SK-N-SH (cell line): ENCODE measurements at regions not wholly inside any gene's neighbourhood (a gene's known extent, or its start where the extent isn't known, plus 50 kb on each side); places are given as distances from the start of the nearest gene placed in this dataset.
A peak's percentile ranks its signal among the peaks of the same experiment; 100 is the strongest.

Experiments
- CTCF ChIA-PET: fragments of 300-600, 350-600 bp; formaldehyde crosslinking; extraction: SDS; loops from one replicate; lab custom pipeline; 2021; lab: Yijun Ruan, JAX
- POLR2A ChIA-PET: fragments of 350-600 bp; sonication (Branson Sonifier 250); formaldehyde crosslinking; extraction: SDS; loops from one replicate; lab custom pipeline; 2020; ENCODE audit warnings: antibody characterized with exemption, inconsistent platforms; lab: Yijun Ruan, JAX
- DNase-seq: peaks from one replicate; pipeline ENCODE4 v3.0.0; 2012
- H2AFZ ChIP-seq: fragments of 200-600 bp; sonication (generic); 2 replicates; pipeline ENCODE4 v1.8.1; 2016; ENCODE audit warnings: antibody characterized with exemption, mild to moderate bottlenecking, low read depth
- H3F3A ChIP-seq: fragments of 200-600 bp; sonication (generic); replicated peaks from 2 replicates; pipeline ENCODE3; 2016; ENCODE audit warnings: antibody characterized with exemption, mild to moderate bottlenecking; ENCODE audit not compliant: insufficient read depth
- H3K27ac ChIP-seq, 2 experiments: fragments of 200-500 bp in 1 of 2; fragments of 200-600 bp in 1 of 2; sonication (Bioruptor generic) in 1 of 2; sonication (generic), shearing (Covaris generic) in 1 of 2; 2 replicates each; pipeline versions ENCODE4 v1.5.1 to v1.6.1; 2014 to 2016; ENCODE audit warnings: low read depth in 2 of 2, inconsistent platforms in 1 of 2, low read length in 1 of 2, mild to moderate bottlenecking in 1 of 2, mixed read lengths in 1 of 2
- H3K27me3 ChIP-seq: fragments of 200-600 bp; sonication (generic), shearing (Covaris generic); 2 replicates; pipeline ENCODE4 v1.6.1; 2016; ENCODE audit warnings: mixed run types; ENCODE audit not compliant: insufficient read depth
- H3K36me3 ChIP-seq, 2 experiments: fragments of 200-500 bp in 1 of 2; fragments of 200-600 bp in 1 of 2; sonication (Bioruptor generic) in 1 of 2; sonication (generic) in 1 of 2; replicated peaks in 1 of 2; 2 replicates each; pipeline versions ENCODE3 to v1.5.1; 2014 to 2016; ENCODE audit warnings: low read length in 1 of 2, mild to moderate bottlenecking in 1 of 2; ENCODE audit not compliant: insufficient read depth in 2 of 2, control insufficient read depth in 1 of 2
- H3K4me1 ChIP-seq, 2 experiments: fragments of 200-500 bp in 1 of 2; fragments of 200-600 bp in 1 of 2; sonication (Bioruptor generic) in 1 of 2; sonication (generic), shearing (Covaris generic) in 1 of 2; 2 replicates each; pipeline versions ENCODE4 v1.5.1 to v1.6.1; 2014 to 2016; ENCODE audit warnings: low read depth in 1 of 2, low read length in 1 of 2, mixed run types in 1 of 2; ENCODE audit not compliant: insufficient read depth in 2 of 2, control insufficient read depth in 1 of 2
- H3K4me2 ChIP-seq: fragments of 200-600 bp; sonication (generic), shearing (Covaris generic); 2 replicates; pipeline ENCODE4 v1.6.1; 2017; ENCODE audit warnings: mixed run types
- H3K4me3 ChIP-seq, 2 experiments: fragments of 200-500 bp in 1 of 2; fragments of 200-600 bp in 1 of 2; sonication (Bioruptor generic) in 1 of 2; sonication (generic), shearing (Covaris generic) in 1 of 2; 2 replicates each; pipeline versions ENCODE4 v1.5.1 to v1.8.1; 2014 to 2016; ENCODE audit warnings: low read depth in 2 of 2, inconsistent platforms in 1 of 2, low read length in 1 of 2, mild to moderate bottlenecking in 1 of 2, mixed read lengths in 1 of 2, moderate library complexity in 1 of 2
- H3K79me2 ChIP-seq: fragments of 200-600 bp; sonication (generic); 2 replicates; pipeline ENCODE4 v1.8.1; 2017; ENCODE audit warnings: mild to moderate bottlenecking; ENCODE audit not compliant: insufficient read depth
- H3K9ac ChIP-seq: fragments of 200-600 bp; sonication (generic); 2 replicates; pipeline ENCODE4 v1.6.1; 2017; ENCODE audit warnings: mixed run types
- H3K9me2 ChIP-seq: fragments of 200-600 bp; sonication (generic); 2 replicates; pipeline ENCODE4 v1.6.1; 2017; ENCODE audit warnings: mixed run types
- H3K9me3 ChIP-seq: fragments of 200-600 bp; sonication (generic); 2 replicates; pipeline ENCODE4 v1.6.1; 2017; ENCODE audit warnings: mixed run types, mild to moderate bottlenecking, moderate library complexity
- H4K20me1 ChIP-seq: fragments of 200-600 bp; sonication (generic); 2 replicates; pipeline ENCODE4 v1.6.1; 2017; ENCODE audit warnings: mild to moderate bottlenecking, mixed run types; ENCODE audit not compliant: insufficient read depth
- CHD2 ChIP-seq: fragments of 150-350 bp; IDR thresholded peaks from 2 replicates; pipeline ENCODE4 v1.6.1; 2018; ENCODE audit warnings: low read length; ENCODE audit not compliant: partially characterized antibody
- CTCF ChIP-seq: fragments of 200-600 bp; sonication (generic); IDR thresholded peaks from 2 replicates; pipeline ENCODE4 v1.6.1; 2017; ENCODE audit warnings: antibody characterized with exemption, mild to moderate bottlenecking, moderate library complexity
- EZH2phosphoT487 ChIP-seq: fragments of 200-600 bp; sonication (generic); IDR thresholded peaks from 2 replicates; pipeline ENCODE4 v1.6.1; 2017; ENCODE audit warnings: low read depth, mixed run types, mild to moderate bottlenecking, antibody characterized with exemption, moderate library complexity, borderline replicate concordance
- FOXJ3 ChIP-seq: sonication (generic); formaldehyde crosslinking; IDR thresholded peaks from 2 replicates; pipeline ENCODE4 v1.5.1; 2020; ENCODE audit warnings: mild to moderate bottlenecking, missing genetic modification reagents
- MAX ChIP-seq: IDR thresholded peaks from 2 replicates; pipeline ENCODE4 v1.4.0; 2012; ENCODE audit warnings: low read depth
- MEF2A ChIP-seq: IDR thresholded peaks from 2 replicates; pipeline ENCODE4 v1.4.0; 2012; ENCODE audit warnings: low read depth, borderline replicate concordance
- NFIC ChIP-seq: IDR thresholded peaks from 2 replicates; pipeline ENCODE4 v1.4.0; 2012; ENCODE audit warnings: borderline replicate concordance
- RCOR1 ChIP-seq: fragments of 150-350 bp; IDR thresholded peaks from 2 replicates; pipeline ENCODE4 v1.6.1; 2017; ENCODE audit warnings: antibody characterized with exemption, low read length
- SIN3A ChIP-seq: IDR thresholded peaks from 2 replicates; pipeline ENCODE4 v1.6.1; 2012; ENCODE audit warnings: low read depth, mild to moderate bottlenecking, low read length, moderate library complexity, borderline replicate concordance
- TAF1 ChIP-seq: IDR thresholded peaks from 2 replicates; pipeline ENCODE4 v1.6.1; 2012; ENCODE audit warnings: low read depth, mild to moderate bottlenecking, low read length, moderate library complexity, borderline replicate concordance
- TEAD4 ChIP-seq: IDR thresholded peaks from 2 replicates; pipeline ENCODE4 v1.4.0; 2012; ENCODE audit warnings: mild to moderate bottlenecking, borderline replicate concordance; ENCODE audit not compliant: insufficient read depth
- YY1 ChIP-seq: IDR thresholded peaks from 2 replicates; pipeline ENCODE4 v1.4.0; 2012; ENCODE audit warnings: low read depth, mild to moderate bottlenecking
- ZBTB33 ChIP-seq: IDR thresholded peaks from 2 replicates; pipeline ENCODE4 v1.4.0; 2012; ENCODE audit warnings: low read depth, borderline replicate concordance
- WGBS: methylation state at CpG from one replicate; pipeline ENCODE4 v1.1.6; 2017; ENCODE audit warnings: low lambda C conversion rate; 5-methylcytosine and 5-hydroxymethylcytosine counted together

- no peak overlapping the region for H3K4me3 ChIP-seq
- TF ChIP-seq EZH2phosphoT487 (no peak), ZBTB33 (no peak), CHD2 (no peak), MAX (no peak), TAF1 (no peak), SIN3A (no peak), MEF2A (no peak), CTCF (no peak), RCOR1 (no peak), NFIC (no peak), FOXJ3 (no peak), YY1 (no peak), TEAD4 (no peak)
- TF ChIP-seq, all 33 proteins: peak for 0
- WGBS, result 71% methylated on average over 7 of the region's 12 CpGs
- H3F3A ChIP-seq, result peaks cover 5% of the 10 kb centered on the region
- no peak overlapping the region for H3K4me2 ChIP-seq
- H3K9me3 ChIP-seq, result no peaks in the 10 kb centered on the region
- H3K4me1 ChIP-seq, result peaks cover 10 to 84% of the 10 kb centered on the region in 2 experiments
- H3K36me3 ChIP-seq, result no peaks in the 10 kb centered on the region
- no peaks in the 10 kb centered on the region for H3K9me2 ChIP-seq
- H2AFZ ChIP-seq, result no peak overlapping the region
- H3K79me2 ChIP-seq, result no peaks in the 10 kb centered on the region
- ChIA-PET CTCF (interaction anchor here (1.8 to 31.1 kb wide), 4 partner anchors 13 to 85 kb away, joined by 7 to 766 read pairs (median 42); no protein-coding TSS in a partner anchor), POLR2A (interaction anchor here (1.2 kb wide), 1 partner anchor 25 kb away, joined by 5 read pairs; no protein-coding TSS in a partner anchor)
- H3K27me3 ChIP-seq, result no peaks in the 10 kb centered on the region
- no peak overlapping the region for H3K9ac ChIP-seq
- H3K27ac ChIP-seq, result peak overlapping the region in 1 of 2 experiments; percentile 34; a peak in 1 of 4 replicates
- H4K20me1 ChIP-seq, result no peaks in the 10 kb centered on the region
- no peak for DNase-seq
Observed at GRCh38 chr15:89387140-89387903, 52.7 kb upstream of the POLG start.
